GM12801 (cell line): ENCODE measurements at regions not wholly inside any gene's neighbourhood (a gene's known extent, or its start where the extent isn't known, plus 50 kb on each side); places are given as distances from the start of the nearest gene placed in this dataset.

Experiments
- CTCF ChIP-seq: IDR thresholded peaks from one replicate; pipeline ENCODE4 v1.5.1; 2011; ENCODE audit warnings: control low read depth; ENCODE audit not compliant: insufficient read length; ENCODE audit errors: extremely low read depth

- TF ChIP-seq CTCF = no peak
These were observed 121.3 kb upstream of the IL12A start for GRCh38 chr3:159867372-159867771.

DNA sequence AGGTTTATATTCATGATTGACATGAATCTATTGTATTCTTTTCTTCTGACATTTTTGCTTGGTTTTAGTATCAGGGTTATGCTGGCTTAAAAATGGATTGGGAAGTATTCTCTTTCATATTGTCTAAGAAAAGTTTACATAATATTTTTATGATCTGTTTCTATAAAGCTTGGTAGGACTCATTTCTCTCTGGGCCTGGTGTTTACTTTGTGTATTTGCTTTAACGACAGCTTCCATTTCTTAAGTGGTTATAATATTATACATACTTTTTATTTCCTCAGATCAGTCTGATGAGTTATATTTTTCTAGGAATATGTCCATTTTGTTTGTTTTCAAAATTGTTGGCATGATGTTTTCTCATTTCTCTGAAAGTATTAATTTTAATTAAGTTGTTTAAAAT is 117.9 kb upstream of the IL12A start:
- no peak for TF ChIP-seq CTCF

- no peak for TF ChIP-seq CTCF
These were observed 116.1 kb upstream of the IL12A start for GRCh38 chr3:159872374-159873109.

- TF ChIP-seq CTCF = no peak
These were observed 113.5 kb upstream of the IL12A start for GRCh38 chr3:159875116-159875515.

DNA sequence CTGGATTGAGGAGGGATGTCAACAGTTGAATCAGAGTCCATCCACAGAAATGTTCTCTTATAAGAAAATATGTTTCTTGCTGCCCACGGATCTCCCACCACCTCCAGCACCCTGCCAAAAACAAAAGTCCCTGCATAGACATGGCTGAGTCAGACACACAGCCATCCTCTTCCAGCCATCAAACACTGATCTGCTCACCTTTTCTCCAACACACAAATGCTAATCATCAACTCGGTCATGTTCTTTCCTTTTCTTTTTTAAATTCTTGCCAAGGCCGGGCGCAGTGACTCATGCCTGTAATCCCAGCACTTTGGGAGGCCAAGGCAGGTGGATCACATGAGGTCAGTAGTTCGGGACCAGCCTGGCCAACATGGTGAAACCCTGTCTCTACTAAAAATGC is 110.7 kb upstream of the IL12A start:
- no peak for TF ChIP-seq CTCF

GRCh38 chr3:159879146-159879545 is 109.5 kb upstream of the IL12A start:
- no peak for TF ChIP-seq CTCF

- no peak for TF ChIP-seq CTCF
These were observed 109.0 kb upstream of the IL12A start for GRCh38 chr3:159879598-159879997.
